Gastrocnemius medialis (tissue), 4 donors: ENCODE measurements at regions not wholly inside any gene's neighbourhood (a gene's known extent, or its start where the extent isn't known, plus 50 kb on each side); places are given as distances from the start of the nearest gene placed in this dataset.

Source experiments
- POLR2A ChIP-seq, 2 donors: fragments of 450-650 bp; IDR thresholded peaks; one replicate each; pipeline ENCODE4 v1.6.1; 2017; ENCODE audit warnings: antibody characterized with exemption in 2 of 2, mild to moderate bottlenecking in 2 of 2, moderate library complexity in 2 of 2
- TF ChIP-seq, protein P1 (sequence below), 5 experiments: fragments of 450-650 bp in 3 of 5; fragments of 200-600 bp in 2 of 5; sonication (generic) in 2 of 5; IDR thresholded peaks in 4 of 5; conservative IDR thresholded peaks in 1 of 5; 1 replicate in 4 of 5; 2 replicates in 1 of 5; pipeline ENCODE4 v1.5.1; 2016 to 2019; ENCODE audit warnings: antibody characterized with exemption in 5 of 5, mild to moderate bottlenecking in 3 of 5, moderate library complexity in 3 of 5

DNA sequence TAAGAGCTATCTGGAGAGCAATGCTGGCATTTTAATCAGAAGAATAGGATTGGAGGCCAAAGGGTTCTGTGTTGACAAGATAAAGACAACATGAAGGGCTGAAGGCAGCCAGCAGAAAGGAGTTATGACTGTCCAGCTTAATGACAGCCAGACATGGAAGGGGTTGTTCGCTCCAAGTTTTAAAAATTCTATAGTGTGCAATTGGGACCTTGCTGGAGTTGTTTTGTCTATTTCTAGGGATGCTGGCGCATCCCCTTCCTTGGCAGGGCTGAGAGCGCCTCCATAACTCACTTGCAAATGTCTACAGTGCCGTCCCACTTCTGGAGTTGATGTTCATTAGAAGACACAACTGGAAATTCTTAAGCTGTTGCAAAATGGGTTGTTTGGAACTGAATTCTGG, 200.7 kb downstream of the TLE3 start:
- TF ChIP-seq, protein P1, sequence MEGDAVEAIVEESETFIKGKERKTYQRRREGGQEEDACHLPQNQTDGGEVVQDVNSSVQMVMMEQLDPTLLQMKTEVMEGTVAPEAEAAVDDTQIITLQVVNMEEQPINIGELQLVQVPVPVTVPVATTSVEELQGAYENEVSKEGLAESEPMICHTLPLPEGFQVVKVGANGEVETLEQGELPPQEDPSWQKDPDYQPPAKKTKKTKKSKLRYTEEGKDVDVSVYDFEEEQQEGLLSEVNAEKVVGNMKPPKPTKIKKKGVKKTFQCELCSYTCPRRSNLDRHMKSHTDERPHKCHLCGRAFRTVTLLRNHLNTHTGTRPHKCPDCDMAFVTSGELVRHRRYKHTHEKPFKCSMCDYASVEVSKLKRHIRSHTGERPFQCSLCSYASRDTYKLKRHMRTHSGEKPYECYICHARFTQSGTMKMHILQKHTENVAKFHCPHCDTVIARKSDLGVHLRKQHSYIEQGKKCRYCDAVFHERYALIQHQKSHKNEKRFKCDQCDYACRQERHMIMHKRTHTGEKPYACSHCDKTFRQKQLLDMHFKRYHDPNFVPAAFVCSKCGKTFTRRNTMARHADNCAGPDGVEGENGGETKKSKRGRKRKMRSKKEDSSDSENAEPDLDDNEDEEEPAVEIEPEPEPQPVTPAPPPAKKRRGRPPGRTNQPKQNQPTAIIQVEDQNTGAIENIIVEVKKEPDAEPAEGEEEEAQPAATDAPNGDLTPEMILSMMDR (IDR thresholded peaks at IDR 0.05 in 4 of 5, conservative IDR thresholded peaks at IDR 0.05 in 1 of 5) = no peak
- no peak for TF ChIP-seq POLR2A (IDR thresholded peaks at IDR 0.05)
